H9 (cell line): ENCODE measurements at regions not wholly inside any gene's neighbourhood (a gene's known extent, or its start where the extent isn't known, plus 50 kb on each side); places are given as distances from the start of the nearest gene placed in this dataset.

Experiments
- DNase-seq: peaks from one replicate; pipeline ENCODE4 v3.0.0-alpha.2; 2017
- H2AFZ ChIP-seq: one replicate; pipeline ENCODE4 v1.6.1; 2013; ENCODE audit warnings: mild to moderate bottlenecking, low read length, control low read depth, moderate library complexity
- H2AK5ac ChIP-seq: 2 replicates; pipeline ENCODE4 v1.6.1; 2013; ENCODE audit warnings: low read length, control low read depth, mixed read lengths; ENCODE audit not compliant: insufficient read length
- H2BK120ac ChIP-seq: one replicate; pipeline ENCODE4 v1.6.1; 2013; ENCODE audit warnings: low read depth, mild to moderate bottlenecking, low read length, control low read depth, inconsistent platforms; ENCODE audit not compliant: poor library complexity, severe bottlenecking
- H2BK12ac ChIP-seq: 2 replicates; pipeline ENCODE4 v1.6.1; 2013; ENCODE audit warnings: low read length, control low read depth, mixed read lengths, low read depth; ENCODE audit not compliant: insufficient read length
- H2BK15ac ChIP-seq: 2 replicates; pipeline ENCODE4 v1.6.1; 2013; ENCODE audit warnings: low read depth, low read length, control low read depth
- H2BK20ac ChIP-seq: one replicate; pipeline ENCODE4 v1.6.1; 2013; ENCODE audit warnings: low read depth, mild to moderate bottlenecking, low read length, control low read depth, inconsistent platforms; ENCODE audit not compliant: poor library complexity, severe bottlenecking
- H2BK5ac ChIP-seq: 2 replicates; pipeline ENCODE4 v1.6.1; 2013; ENCODE audit warnings: low read length, control low read depth, mixed read lengths; ENCODE audit not compliant: insufficient read length
- H3K14ac ChIP-seq: 2 replicates; pipeline ENCODE4 v1.6.1; 2013; ENCODE audit warnings: low read length, control low read depth; ENCODE audit not compliant: insufficient read depth
- H3K18ac ChIP-seq: 2 replicates; pipeline ENCODE4 v1.6.1; 2013; ENCODE audit warnings: low read depth, mild to moderate bottlenecking, mixed read lengths, low read length, control low read depth; ENCODE audit not compliant: insufficient read length
- H3K23ac ChIP-seq: 2 replicates; pipeline ENCODE4 v1.6.1; 2013; ENCODE audit warnings: low read length, control low read depth, mixed read lengths, low read depth; ENCODE audit not compliant: insufficient read length
- H3K23me2 ChIP-seq: 2 replicates; pipeline ENCODE4 v1.6.1; 2013; ENCODE audit warnings: low read depth, mild to moderate bottlenecking, mixed read lengths, low read length, control low read depth; ENCODE audit not compliant: insufficient read length, poor library complexity, severe bottlenecking
- H3K27ac ChIP-seq: 2 replicates; pipeline ENCODE4 v1.5.1; 2013; ENCODE audit warnings: low read length, control low read depth, mixed read lengths, low read depth; ENCODE audit not compliant: insufficient read length
- H3K27me3 ChIP-seq: 2 replicates; pipeline ENCODE4 v1.6.1; 2013; ENCODE audit warnings: low read length, control low read depth, inconsistent platforms; ENCODE audit not compliant: insufficient read depth
- H3K4ac ChIP-seq: 2 replicates; pipeline ENCODE4 v1.6.1; 2013; ENCODE audit warnings: low read depth, mild to moderate bottlenecking, control low read depth, inconsistent platforms, low read length, moderate library complexity
- H3K4me1 ChIP-seq: 2 replicates; pipeline ENCODE4 v1.6.1; 2013; ENCODE audit warnings: low read length, control low read depth, inconsistent platforms; ENCODE audit not compliant: insufficient read depth
- H3K4me2 ChIP-seq: 2 replicates; pipeline ENCODE4 v1.6.1; 2013; ENCODE audit warnings: low read length, control low read depth, mixed read lengths; ENCODE audit not compliant: insufficient read length, insufficient read depth
- H3K56ac ChIP-seq: 2 replicates; pipeline ENCODE4 v1.6.1; 2013; ENCODE audit warnings: low read depth, mild to moderate bottlenecking, mixed read lengths, low read length, control low read depth; ENCODE audit not compliant: insufficient read length
- H3K79me1 ChIP-seq: 2 replicates; pipeline ENCODE4 v1.6.1; 2013; ENCODE audit warnings: low read depth, mild to moderate bottlenecking, moderate library complexity, low read length, control low read depth, inconsistent platforms; ENCODE audit not compliant: insufficient read depth, poor library complexity, severe bottlenecking
- H3K79me2 ChIP-seq: 2 replicates; pipeline ENCODE4 v1.6.1; 2013; ENCODE audit warnings: low read length, control low read depth, inconsistent platforms; ENCODE audit not compliant: insufficient read depth
- H3K9ac ChIP-seq: 2 replicates; pipeline ENCODE4 v1.6.1; 2013; ENCODE audit warnings: low read length, control low read depth, mixed read lengths; ENCODE audit not compliant: insufficient read length; ENCODE audit errors: extremely low read depth
- H3K9me3 ChIP-seq: one replicate; pipeline ENCODE4 v1.6.1; 2013; ENCODE audit warnings: low read depth, low read length, inconsistent platforms; ENCODE audit not compliant: control insufficient read depth
- H3T11ph ChIP-seq: one replicate; pipeline ENCODE4 v1.6.1; 2013; ENCODE audit warnings: mild to moderate bottlenecking, low read length, control low read depth, inconsistent platforms
- H4K20me1 ChIP-seq: one replicate; pipeline ENCODE4 v1.6.1; 2013; ENCODE audit not compliant: control insufficient read depth, insufficient read length, insufficient read depth
- H4K5ac ChIP-seq: 2 replicates; pipeline ENCODE4 v1.6.1; 2013; ENCODE audit warnings: low read depth, mild to moderate bottlenecking, mixed read lengths, low read length, control low read depth; ENCODE audit not compliant: insufficient read length
- H4K8ac ChIP-seq: replicated peaks from 2 replicates; pipeline ENCODE4 v1.6.1; 2013; ENCODE audit warnings: low read length, control low read depth, mixed read lengths, low read depth; ENCODE audit not compliant: insufficient read length
- H4K91ac ChIP-seq: 2 replicates; pipeline ENCODE4 v1.6.1; 2013; ENCODE audit warnings: low read depth, mild to moderate bottlenecking, moderate library complexity, mixed read lengths, low read length, control low read depth; ENCODE audit not compliant: insufficient read length
- H3K27ac Mint-ChIP-seq, 3 experiments: 2 replicates in 2 of 3; 3 replicates in 1 of 3; pipeline ENCODE4 v1.8.0; 2020 to 2021; ENCODE audit warnings: mixed read lengths in 3 of 3, mild to moderate bottlenecking in 1 of 3, moderate library complexity in 1 of 3
- H3K27me3 Mint-ChIP-seq: 2 replicates; pipeline ENCODE4 v1.8.0; 2021; ENCODE audit warnings: low read depth, mild to moderate bottlenecking, moderate library complexity, mixed read lengths
- H3K36me3 Mint-ChIP-seq, 3 experiments: 2 replicates in 2 of 3; 3 replicates in 1 of 3; pipeline ENCODE4 v1.8.0; 2020 to 2021; ENCODE audit warnings: low read depth in 3 of 3, mixed read lengths in 3 of 3; ENCODE audit not compliant: insufficient read depth in 1 of 3
- H3K4me1 Mint-ChIP-seq, 2 experiments: 2 replicates each; pipeline ENCODE4 v1.8.0; 2020; ENCODE audit warnings: mixed read lengths in 2 of 2
- H3K4me3 Mint-ChIP-seq, 2 experiments: 2 replicates in 1 of 2; 3 replicates in 1 of 2; pipeline ENCODE4 v1.8.0; 2020 to 2021; ENCODE audit warnings: mild to moderate bottlenecking in 2 of 2, mixed read lengths in 2 of 2, moderate library complexity in 1 of 2
- H3K9me3 Mint-ChIP-seq, 2 experiments: 2 replicates in 1 of 2; 3 replicates in 1 of 2; pipeline ENCODE4 v1.8.0; 2020; ENCODE audit warnings: mild to moderate bottlenecking in 2 of 2, mixed read lengths in 2 of 2, moderate library complexity in 1 of 2
- CTCF ChIP-seq: fragments of 200-600 bp; sonication (generic); conservative IDR thresholded peaks from 3 replicates; pipeline ENCODE4 v1.8.0; 2021; ENCODE audit warnings: antibody characterized with exemption, mild to moderate bottlenecking

GRCh38 chr2:51153236-51153635, 121.3 kb upstream of the NRXN1 start:
- no peak overlapping the region for H3K18ac ChIP-seq
- H2BK20ac ChIP-seq = no peak overlapping the region

More at GRCh38 chr2:51153236-51153635, 121.3 kb upstream of the NRXN1 start:
- Mint-ChIP-seq H3K27me3 (no peaks in the 10 kb centered on the region; the same call in 1 of the 2 replicates), H3K4me1 (no peaks in the 10 kb centered on the region), H3K9me3 (peaks cover 9 to 17% of the 10 kb centered on the region in 2 experiments), H3K27ac (no peak overlapping the region), H3K36me3 (peaks cover 0 to 12% (median 5%) of the 10 kb centered on the region in 3 experiments; a peak in 3 of 7 replicates), H3K4me3 (no peak overlapping the region)
- H3K56ac ChIP-seq = no peak overlapping the region
- TF ChIP-seq CTCF = no peak
- H2BK12ac ChIP-seq = no peak overlapping the region
- H2AFZ ChIP-seq = no peak overlapping the region
- H3K9me3 ChIP-seq = no peaks in the 10 kb centered on the region
- no peak overlapping the region for H2BK15ac ChIP-seq
- no peak overlapping the region for H3K4ac ChIP-seq
- no peaks in the 10 kb centered on the region for H3K23me2 ChIP-seq
- H3K79me1 ChIP-seq = no peaks in the 10 kb centered on the region
- no peak overlapping the region for H3K9ac ChIP-seq
- H3K4me1 ChIP-seq = no peaks in the 10 kb centered on the region
- no peak overlapping the region for H3K14ac ChIP-seq
- no peak overlapping the region for H3K23ac ChIP-seq
- H2BK5ac ChIP-seq = no peak overlapping the region
- no peaks in the 10 kb centered on the region for H3K27me3 ChIP-seq
- H3K4me2 ChIP-seq = no peak overlapping the region
- no peak overlapping the region for H3T11ph ChIP-seq
- no peaks in the 10 kb centered on the region for H3K79me2 ChIP-seq
- H4K5ac ChIP-seq = no peak overlapping the region
- H4K20me1 ChIP-seq = no peaks in the 10 kb centered on the region
- no peak overlapping the region for H3K27ac ChIP-seq
- H4K91ac ChIP-seq = no peak overlapping the region
- DNase-seq = no peak
- H4K8ac ChIP-seq = no peak overlapping the region
- H2AK5ac ChIP-seq = no peak overlapping the region
- H2BK120ac ChIP-seq = no peak overlapping the region
